ENCODE measurements at regions not wholly inside any gene's neighbourhood (a gene's known extent, or its start where the extent isn't known, plus 50 kb on each side); places are given as distances from the start of the nearest gene placed in this dataset.
"Not testable (repeated sequence)": the region's sequence is repeated elsewhere in the genome, so short reads cannot be mapped to it uniquely, and the experiment has no call there.

DNA sequence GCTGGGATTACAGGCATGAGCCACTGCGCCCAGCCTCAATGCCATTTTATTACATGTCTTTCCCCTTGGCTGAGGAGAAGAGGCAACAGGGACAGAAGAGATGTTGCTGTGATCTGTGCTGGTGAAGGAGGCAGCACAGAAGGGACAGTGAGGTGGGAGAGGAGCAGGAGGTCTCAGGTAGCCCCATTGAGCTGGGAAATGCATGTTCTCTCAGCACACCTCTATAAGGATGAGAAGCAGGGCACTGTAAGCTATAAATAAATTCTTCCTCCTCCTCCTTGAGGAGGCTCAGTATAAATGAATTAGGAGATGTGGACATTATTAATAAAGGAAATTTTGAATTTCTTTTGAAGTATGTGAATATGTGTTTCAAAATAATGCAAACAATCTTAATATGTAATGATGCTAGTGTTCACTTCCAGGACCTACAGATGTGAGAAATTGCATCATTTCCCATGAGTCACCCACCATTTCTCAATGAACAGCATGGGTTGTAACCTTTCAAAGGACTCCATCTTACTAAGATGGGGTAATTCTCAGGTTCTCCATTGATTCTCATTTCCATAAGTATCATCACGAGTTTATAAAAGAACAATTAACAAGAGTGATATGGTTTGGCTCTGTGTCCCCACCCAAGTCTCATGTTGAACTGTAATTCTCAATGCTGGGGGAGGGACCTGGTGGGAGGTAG, 88.9 kb upstream of the ODAD2 start:
- no peaks in the 10 kb centered on the region for H3K36me3 ChIP-seq
- no peak overlapping the region for H3K27ac ChIP-seq
- no peaks in the 10 kb centered on the region for H3K27me3 ChIP-seq
- TF ChIP-seq POLR2AphosphoS5 (IDR thresholded peaks at IDR 0.05) (peak in 1 of 2 donors; percentile 34), EP300 (IDR thresholded peaks at IDR 0.05) (no peak)
- 79 to 82% methylated on average over 2 of the region's 2 CpGs for WGBS, 2 donors
- no peaks in the 10 kb centered on the region for H3K9me3 ChIP-seq
- H3K4me1 ChIP-seq: no peaks in the 10 kb centered on the region
- ATAC-seq (ENCODE audit: low FRiP score in 2 of 2): no peak
- H3K4me3 ChIP-seq: no peak overlapping the region
- no peak for DNase-seq

DNA sequence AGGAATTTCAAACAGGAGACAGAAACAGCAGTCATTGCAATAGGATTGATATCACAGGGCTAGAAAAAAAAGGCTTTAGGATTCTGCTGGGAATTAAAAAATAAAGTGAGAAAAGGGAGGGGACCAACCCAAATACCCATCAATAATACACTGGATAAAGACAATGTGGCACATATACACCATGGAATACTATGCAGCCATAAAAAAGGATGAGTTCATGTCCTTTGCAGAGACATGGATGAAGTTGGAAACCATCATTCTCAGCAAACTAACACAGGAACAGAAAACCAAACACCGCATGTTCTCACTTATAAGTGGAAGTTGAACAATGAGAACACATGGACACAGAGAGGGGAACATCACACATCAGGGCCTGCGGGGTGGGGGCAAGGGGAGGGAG, 86.9 kb upstream of the ODAD2 start:
- not testable (repeated sequence) for H3K4me1 ChIP-seq

DNA sequence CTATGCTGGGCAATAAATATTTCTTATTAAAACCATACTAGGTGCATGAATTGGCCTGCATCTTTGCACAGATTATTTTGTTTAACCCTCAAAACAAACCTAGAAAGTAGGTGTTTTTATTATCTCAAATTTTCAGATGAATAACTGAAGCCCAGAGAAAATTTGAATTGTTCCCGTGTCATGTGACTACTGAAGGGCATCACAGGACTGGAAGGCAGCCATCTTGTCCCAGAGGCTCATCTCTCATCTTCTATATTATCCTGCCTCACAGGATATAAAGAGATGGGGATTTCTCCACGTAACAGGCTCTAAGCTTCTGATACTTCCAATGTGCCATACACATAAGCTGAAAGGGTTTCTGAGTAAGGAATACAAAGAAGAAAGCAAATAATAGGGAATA, 84.0 kb upstream of the ODAD2 start:
- Histone ChIP-seq H3K9me3 (no peaks in the 10 kb centered on the region), H3K27me3 (no peaks in the 10 kb centered on the region), H3K27ac (no peak overlapping the region), H3K36me3 (no peaks in the 10 kb centered on the region), H3K4me1 (no peaks in the 10 kb centered on the region), H3K4me3 (no peak overlapping the region)
- 94 to 96% methylated on average over 2 of the region's 2 CpGs for WGBS, 2 donors
- no peak for TF ChIP-seq EP300 (IDR thresholded peaks at IDR 0.05)
- TF ChIP-seq, protein P1, sequence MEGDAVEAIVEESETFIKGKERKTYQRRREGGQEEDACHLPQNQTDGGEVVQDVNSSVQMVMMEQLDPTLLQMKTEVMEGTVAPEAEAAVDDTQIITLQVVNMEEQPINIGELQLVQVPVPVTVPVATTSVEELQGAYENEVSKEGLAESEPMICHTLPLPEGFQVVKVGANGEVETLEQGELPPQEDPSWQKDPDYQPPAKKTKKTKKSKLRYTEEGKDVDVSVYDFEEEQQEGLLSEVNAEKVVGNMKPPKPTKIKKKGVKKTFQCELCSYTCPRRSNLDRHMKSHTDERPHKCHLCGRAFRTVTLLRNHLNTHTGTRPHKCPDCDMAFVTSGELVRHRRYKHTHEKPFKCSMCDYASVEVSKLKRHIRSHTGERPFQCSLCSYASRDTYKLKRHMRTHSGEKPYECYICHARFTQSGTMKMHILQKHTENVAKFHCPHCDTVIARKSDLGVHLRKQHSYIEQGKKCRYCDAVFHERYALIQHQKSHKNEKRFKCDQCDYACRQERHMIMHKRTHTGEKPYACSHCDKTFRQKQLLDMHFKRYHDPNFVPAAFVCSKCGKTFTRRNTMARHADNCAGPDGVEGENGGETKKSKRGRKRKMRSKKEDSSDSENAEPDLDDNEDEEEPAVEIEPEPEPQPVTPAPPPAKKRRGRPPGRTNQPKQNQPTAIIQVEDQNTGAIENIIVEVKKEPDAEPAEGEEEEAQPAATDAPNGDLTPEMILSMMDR (IDR thresholded peaks at IDR 0.05): no peak
- no peak for TF ChIP-seq POLR2AphosphoS5 (IDR thresholded peaks at IDR 0.05)
- no peak for TF ChIP-seq POLR2A (IDR thresholded peaks at IDR 0.05)
- DNase-seq (no peak), ATAC-seq (ENCODE audit: low FRiP score in 2 of 2) (no peak)

More for the DNA sequence above, 86.9 kb upstream of the ODAD2 start:
- 95 to 96% methylated on average over 2 of the region's 2 CpGs for WGBS, 2 donors
- H3K36me3 ChIP-seq; H3K9me3 ChIP-seq; ATAC-seq (ENCODE audit: low FRiP score in 2 of 2); H3K27me3 ChIP-seq; H3K4me3 ChIP-seq; DNase-seq; H3K27ac ChIP-seq: not testable (repeated sequence)

DNA sequence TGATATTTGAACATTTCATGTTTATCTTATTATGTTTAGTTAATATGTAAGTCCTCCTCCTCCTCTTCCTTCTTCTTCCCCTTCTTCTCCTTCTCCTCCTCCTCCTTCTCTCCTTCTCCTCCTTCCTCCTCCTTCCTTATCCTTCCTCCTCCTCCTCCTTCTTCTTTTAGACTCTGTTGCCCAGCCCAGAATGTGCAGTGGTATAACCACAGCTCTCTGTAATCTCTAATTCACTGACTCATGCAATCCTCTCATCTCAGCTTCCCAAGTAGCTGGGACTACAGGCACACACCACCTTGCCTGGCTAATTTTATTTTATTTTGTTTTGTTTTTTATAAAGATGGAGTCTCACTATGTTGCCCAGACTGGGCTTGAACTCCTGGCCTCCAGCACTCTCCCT, 83.4 kb upstream of the ODAD2 start:
- Histone ChIP-seq H3K27ac (no peak overlapping the region), H3K9me3 (no peaks in the 10 kb centered on the region), H3K36me3 (no peaks in the 10 kb centered on the region), H3K4me1 (no peaks in the 10 kb centered on the region), H3K27me3 (no peaks in the 10 kb centered on the region), H3K4me3 (no peak overlapping the region)
- TF ChIP-seq, protein P1 (IDR thresholded peaks at IDR 0.05): no peak
- TF ChIP-seq POLR2A (IDR thresholded peaks at IDR 0.05) (no peak), EP300 (IDR thresholded peaks at IDR 0.05) (no peak), POLR2AphosphoS5 (IDR thresholded peaks at IDR 0.05) (no peak)
- ATAC-seq (ENCODE audit: low FRiP score in 2 of 2): no peak
- no peak for DNase-seq

DNA sequence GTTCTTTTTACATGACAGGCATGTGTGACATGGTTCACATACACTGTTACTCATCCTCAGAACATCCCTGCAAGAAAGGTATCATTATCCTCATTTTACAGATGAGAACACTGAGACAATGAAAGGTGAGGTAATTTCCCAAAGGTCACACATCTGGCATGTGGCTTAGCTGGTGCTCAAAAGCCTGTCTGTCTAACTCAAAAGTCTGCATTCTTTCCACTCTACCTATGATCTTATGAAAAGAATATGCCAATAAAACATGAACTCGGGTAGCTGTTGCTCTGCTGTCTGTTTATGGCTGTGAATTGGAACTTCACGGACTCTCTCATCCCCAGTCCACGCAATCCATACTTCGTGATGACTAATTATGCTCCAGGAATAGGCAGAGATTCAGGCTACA, 79.0 kb upstream of the ODAD2 start:
- no peaks in the 10 kb centered on the region for H3K36me3 ChIP-seq
- H3K27me3 ChIP-seq: no peaks in the 10 kb centered on the region
- H3K4me3 ChIP-seq: no peak overlapping the region
- ATAC-seq (ENCODE audit: low FRiP score in 2 of 2) (no peak), DNase-seq (no peak)
- H3K9me3 ChIP-seq: no peaks in the 10 kb centered on the region
- no peak overlapping the region for H3K27ac ChIP-seq
- WGBS, 2 donors: 89 to 95% methylated on average over 4 of the region's 4 CpGs
- TF ChIP-seq POLR2AphosphoS5 (IDR thresholded peaks at IDR 0.05) (no peak), EP300 (IDR thresholded peaks at IDR 0.05) (no peak), POLR2A (IDR thresholded peaks at IDR 0.05) (no peak)
- TF ChIP-seq, protein P1 (IDR thresholded peaks at IDR 0.05): no peak
- no peaks in the 10 kb centered on the region for H3K4me1 ChIP-seq

DNA sequence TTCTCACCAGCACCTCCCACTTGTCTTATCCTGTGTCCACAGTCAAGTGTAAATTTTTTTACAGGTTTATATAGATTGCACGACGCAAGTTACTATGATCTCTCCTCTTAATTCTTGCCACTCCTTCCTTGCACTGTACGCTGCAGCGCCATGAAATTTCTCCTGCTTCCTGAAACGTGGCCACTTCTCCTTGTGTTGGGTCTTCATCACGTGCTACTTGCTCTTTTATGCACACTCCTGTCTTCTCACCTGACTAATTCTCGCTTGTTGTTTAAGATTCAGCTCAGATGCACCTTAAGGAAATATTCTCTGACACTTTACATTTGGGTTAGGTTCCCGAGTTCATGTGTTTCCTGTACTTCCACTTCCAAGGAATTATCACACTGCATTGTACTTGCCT, 76.5 kb upstream of the ODAD2 start:
- no peaks in the 10 kb centered on the region for H3K27me3 ChIP-seq
- DNase-seq (no peak), ATAC-seq (ENCODE audit: low FRiP score in 2 of 2) (no peak)
- H3K36me3 ChIP-seq: no peaks in the 10 kb centered on the region
- no peak overlapping the region for H3K27ac ChIP-seq
- no peaks in the 10 kb centered on the region for H3K4me1 ChIP-seq
- 91 to 94% methylated on average over 8 of the region's 8 CpGs for WGBS, 2 donors
- TF ChIP-seq POLR2AphosphoS5 (IDR thresholded peaks at IDR 0.05): no peak
- TF ChIP-seq POLR2A (IDR thresholded peaks at IDR 0.05): no peak
- no peak for TF ChIP-seq EP300 (IDR thresholded peaks at IDR 0.05)
- TF ChIP-seq, protein P1 (IDR thresholded peaks at IDR 0.05): no peak
- no peaks in the 10 kb centered on the region for H3K9me3 ChIP-seq
- no peak overlapping the region for H3K4me3 ChIP-seq

Data from upper lobe of left lung (tissue), 6 donors.